Endothelial cell (in vitro differentiated cells): ENCODE measurements at regions not wholly inside any gene's neighbourhood (a gene's known extent, or its start where the extent isn't known, plus 50 kb on each side); places are given as distances from the start of the nearest gene placed in this dataset.

Experiments
- DNase-seq: peaks from one replicate; pipeline ENCODE4 v3.0.0; 2021; ENCODE audit warnings: low spot score
- H3K27ac Mint-ChIP-seq: one replicate; pipeline ENCODE4 v1.8.0; 2021; ENCODE audit warnings: mixed read lengths, inconsistent platforms; ENCODE audit not compliant: unreplicated experiment
- H3K27me3 Mint-ChIP-seq: one replicate; pipeline ENCODE4 v1.8.0; 2021; ENCODE audit warnings: mild to moderate bottlenecking, moderate library complexity, mixed read lengths, inconsistent platforms; ENCODE audit not compliant: unreplicated experiment
- H3K36me3 Mint-ChIP-seq: one replicate; pipeline ENCODE4 v1.8.0; 2021; ENCODE audit warnings: mild to moderate bottlenecking, low read depth, mixed read lengths, inconsistent platforms; ENCODE audit not compliant: unreplicated experiment
- H3K4me1 Mint-ChIP-seq: one replicate; pipeline ENCODE4 v1.8.0; 2021; ENCODE audit warnings: mild to moderate bottlenecking, mixed read lengths, inconsistent platforms; ENCODE audit not compliant: unreplicated experiment
- H3K4me3 Mint-ChIP-seq: one replicate; pipeline ENCODE4 v1.8.0; 2021; ENCODE audit warnings: mild to moderate bottlenecking, mixed read lengths, inconsistent platforms; ENCODE audit not compliant: unreplicated experiment
- H3K9me3 Mint-ChIP-seq: one replicate; pipeline ENCODE4 v1.8.0; 2021; ENCODE audit warnings: mixed read lengths, inconsistent platforms; ENCODE audit not compliant: unreplicated experiment
- TF ChIP-seq, protein P1 (sequence below): fragments of 200-600 bp; sonication (generic); IDR thresholded peaks from one replicate; pipeline ENCODE4 v1.5.0; 2021; ENCODE audit warnings: antibody characterized with exemption; ENCODE audit not compliant: unreplicated experiment

GRCh38 chr16:85971902-85972638 is 73.1 kb downstream of the IRF8 start:
- TF ChIP-seq, protein P1, sequence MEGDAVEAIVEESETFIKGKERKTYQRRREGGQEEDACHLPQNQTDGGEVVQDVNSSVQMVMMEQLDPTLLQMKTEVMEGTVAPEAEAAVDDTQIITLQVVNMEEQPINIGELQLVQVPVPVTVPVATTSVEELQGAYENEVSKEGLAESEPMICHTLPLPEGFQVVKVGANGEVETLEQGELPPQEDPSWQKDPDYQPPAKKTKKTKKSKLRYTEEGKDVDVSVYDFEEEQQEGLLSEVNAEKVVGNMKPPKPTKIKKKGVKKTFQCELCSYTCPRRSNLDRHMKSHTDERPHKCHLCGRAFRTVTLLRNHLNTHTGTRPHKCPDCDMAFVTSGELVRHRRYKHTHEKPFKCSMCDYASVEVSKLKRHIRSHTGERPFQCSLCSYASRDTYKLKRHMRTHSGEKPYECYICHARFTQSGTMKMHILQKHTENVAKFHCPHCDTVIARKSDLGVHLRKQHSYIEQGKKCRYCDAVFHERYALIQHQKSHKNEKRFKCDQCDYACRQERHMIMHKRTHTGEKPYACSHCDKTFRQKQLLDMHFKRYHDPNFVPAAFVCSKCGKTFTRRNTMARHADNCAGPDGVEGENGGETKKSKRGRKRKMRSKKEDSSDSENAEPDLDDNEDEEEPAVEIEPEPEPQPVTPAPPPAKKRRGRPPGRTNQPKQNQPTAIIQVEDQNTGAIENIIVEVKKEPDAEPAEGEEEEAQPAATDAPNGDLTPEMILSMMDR, result no peak

DNA sequence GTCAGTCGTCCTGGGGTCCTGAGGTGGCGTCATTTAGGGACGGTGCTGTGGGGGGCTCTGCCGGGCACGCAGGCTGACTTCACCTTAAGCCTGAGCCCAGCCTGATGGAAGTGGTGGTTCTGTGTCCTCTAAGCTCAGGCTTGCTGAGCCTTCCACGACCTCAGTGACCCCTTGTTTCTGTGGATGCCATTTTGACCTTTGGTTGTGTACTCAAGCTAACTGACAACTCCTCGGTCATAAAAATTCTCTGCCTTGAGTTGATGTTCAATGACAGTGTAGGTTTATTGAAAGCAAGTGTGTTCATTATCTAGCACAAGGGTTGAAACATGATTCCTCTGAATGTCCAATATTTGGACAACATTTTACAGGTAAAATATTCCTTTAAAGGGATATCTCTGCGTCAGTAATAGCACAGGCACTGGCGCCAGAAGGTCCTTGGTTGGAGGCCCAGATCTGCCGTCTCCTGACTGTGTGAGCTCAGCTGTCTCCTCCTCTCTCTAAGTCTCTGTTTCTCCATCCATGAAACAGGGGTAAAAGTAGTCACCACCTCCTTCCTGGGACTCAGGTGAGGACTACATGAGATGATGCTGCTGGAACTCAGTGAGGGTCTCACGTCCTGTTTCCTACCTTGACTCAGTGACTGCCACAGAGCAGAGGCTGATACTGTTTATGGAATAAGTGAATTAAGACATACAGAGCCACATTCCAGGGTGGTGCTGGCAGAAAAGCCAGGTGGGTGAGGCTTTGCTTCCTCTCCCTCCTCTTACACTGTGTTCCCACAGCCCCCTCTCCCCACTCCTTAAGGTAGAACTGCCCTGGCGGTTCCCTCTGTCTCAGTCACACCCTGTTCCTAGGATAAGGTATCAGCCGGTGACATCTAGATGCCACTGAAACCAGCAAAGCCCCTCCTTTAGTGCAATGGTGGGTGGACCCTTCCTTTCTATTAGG is 75.7 kb downstream of the IRF8 start:
- H3K36me3 Mint-ChIP-seq, result peaks cover 7% of the 10 kb centered on the region
- TF ChIP-seq, protein P1, result no peak
- H3K9me3 Mint-ChIP-seq, result no peaks in the 10 kb centered on the region
- DNase-seq, result no peak
- peaks cover 10% of the 10 kb centered on the region for H3K27me3 Mint-ChIP-seq
- no peak overlapping the region for H3K27ac Mint-ChIP-seq
- H3K4me1 Mint-ChIP-seq, result peaks cover 7% of the 10 kb centered on the region
- H3K4me3 Mint-ChIP-seq, result no peak overlapping the region

More at GRCh38 chr16:85971902-85972638, 73.1 kb downstream of the IRF8 start:
- no peaks in the 10 kb centered on the region for H3K9me3 Mint-ChIP-seq
- DNase-seq, result no peak
- peak overlapping the region; percentile 32 for H3K4me3 Mint-ChIP-seq
- H3K36me3 Mint-ChIP-seq, result peaks cover 7% of the 10 kb centered on the region
- H3K27ac Mint-ChIP-seq, result no peak overlapping the region
- H3K4me1 Mint-ChIP-seq, result peaks cover 7% of the 10 kb centered on the region
- H3K27me3 Mint-ChIP-seq, result peaks cover 9% of the 10 kb centered on the region

GRCh38 chr16:85975451-85975981 is 76.6 kb downstream of the IRF8 start:
- Mint-ChIP-seq H3K9me3 (no peaks in the 10 kb centered on the region), H3K4me3 (no peak overlapping the region), H3K36me3 (peaks cover 7% of the 10 kb centered on the region), H3K4me1 (peaks cover 7% of the 10 kb centered on the region), H3K27ac (no peak overlapping the region), H3K27me3 (peaks cover 16% of the 10 kb centered on the region)
- TF ChIP-seq, protein P1, result no peak
- no peak for DNase-seq

- no peak for DNase-seq
- H3K36me3 Mint-ChIP-seq, result peaks cover 4% of the 10 kb centered on the region
- no peak overlapping the region for H3K4me3 Mint-ChIP-seq
- TF ChIP-seq, protein P1, result no peak
- H3K27ac Mint-ChIP-seq, result no peak overlapping the region
- H3K9me3 Mint-ChIP-seq, result no peaks in the 10 kb centered on the region
- peaks cover 7% of the 10 kb centered on the region for H3K4me1 Mint-ChIP-seq
- H3K27me3 Mint-ChIP-seq, result peaks cover 19% of the 10 kb centered on the region
These were observed 79.4 kb downstream of the IRF8 start for GRCh38 chr16:85978291-85978775.
